HEK293 (cell line): ENCODE measurements at regions not wholly inside any gene's neighbourhood (a gene's known extent, or its start where the extent isn't known, plus 50 kb on each side); places are given as distances from the start of the nearest gene placed in this dataset.

ENCODE experiments used
- CTCF ChIP-seq: fragments of 450-650 bp; formaldehyde crosslinking; IDR thresholded peaks from 2 replicates; pipeline ENCODE4 v1.5.1; 2016; ENCODE audit warnings: missing biosample characterization, missing genetic modification characterization
- PATZ1 ChIP-seq: fragments of 450-650 bp; formaldehyde crosslinking; IDR thresholded peaks from 2 replicates; pipeline ENCODE4 v1.5.1; 2016; ENCODE audit warnings: missing biosample characterization, missing genetic modification characterization
- PBX3 ChIP-seq: sonication (generic); formaldehyde crosslinking; IDR thresholded peaks from 2 replicates; pipeline ENCODE4 v1.8.1; 2022; ENCODE audit warnings: mild to moderate bottlenecking, moderate library complexity, missing genetic modification reagents
- ZNF621 ChIP-seq: fragments of 450-650 bp; formaldehyde crosslinking; IDR thresholded peaks from 2 replicates; pipeline ENCODE4 v1.5.1; 2017; ENCODE audit warnings: missing biosample characterization, missing genetic modification characterization

GRCh38 chr1:38289034-38289433 lies 242.4 kb upstream of the POU3F1 start:
- TF ChIP-seq PATZ1 = no peak
- no peak for TF ChIP-seq PBX3 (CRISPR knock-in tag)
- TF ChIP-seq ZNF621 (tag by site-specific recombination) = no peak
- TF ChIP-seq CTCF (tag by site-specific recombination) = no peak
